DMS 273 (cell line): ENCODE measurements at regions not wholly inside any gene's neighbourhood (a gene's known extent, or its start where the extent isn't known, plus 50 kb on each side); places are given as distances from the start of the nearest gene placed in this dataset.
"Not testable (repeated sequence)": the region's sequence is repeated elsewhere in the genome, so short reads cannot be mapped to it uniquely, and the experiment has no call there.

Experiments
- DNase-seq: peaks from one replicate; lab custom pipeline; 2025; ENCODE audit not compliant: unreplicated experiment; lab: John Stamatoyannopoulos, UW

DNA sequence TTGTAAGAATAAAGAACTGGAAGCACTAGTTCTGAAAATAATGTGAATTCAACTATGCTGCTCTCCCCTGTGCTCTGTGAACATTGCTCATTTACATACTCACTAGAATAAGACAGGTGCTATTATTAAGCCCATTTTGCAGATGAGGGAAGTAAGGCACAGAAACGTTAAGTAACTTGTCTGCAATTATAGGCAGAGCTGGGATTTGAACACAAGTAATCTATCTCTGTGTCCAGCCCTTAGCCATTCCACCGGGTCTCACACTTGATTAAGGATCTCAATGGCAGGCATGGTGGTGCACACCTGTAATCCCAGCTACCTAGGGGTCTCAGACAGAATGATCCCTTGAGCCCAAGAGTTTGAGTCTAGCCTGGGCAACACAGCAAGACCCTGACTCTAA lies 357.7 kb downstream of the CD83 start:
- DNase-seq: no peak

DNA sequence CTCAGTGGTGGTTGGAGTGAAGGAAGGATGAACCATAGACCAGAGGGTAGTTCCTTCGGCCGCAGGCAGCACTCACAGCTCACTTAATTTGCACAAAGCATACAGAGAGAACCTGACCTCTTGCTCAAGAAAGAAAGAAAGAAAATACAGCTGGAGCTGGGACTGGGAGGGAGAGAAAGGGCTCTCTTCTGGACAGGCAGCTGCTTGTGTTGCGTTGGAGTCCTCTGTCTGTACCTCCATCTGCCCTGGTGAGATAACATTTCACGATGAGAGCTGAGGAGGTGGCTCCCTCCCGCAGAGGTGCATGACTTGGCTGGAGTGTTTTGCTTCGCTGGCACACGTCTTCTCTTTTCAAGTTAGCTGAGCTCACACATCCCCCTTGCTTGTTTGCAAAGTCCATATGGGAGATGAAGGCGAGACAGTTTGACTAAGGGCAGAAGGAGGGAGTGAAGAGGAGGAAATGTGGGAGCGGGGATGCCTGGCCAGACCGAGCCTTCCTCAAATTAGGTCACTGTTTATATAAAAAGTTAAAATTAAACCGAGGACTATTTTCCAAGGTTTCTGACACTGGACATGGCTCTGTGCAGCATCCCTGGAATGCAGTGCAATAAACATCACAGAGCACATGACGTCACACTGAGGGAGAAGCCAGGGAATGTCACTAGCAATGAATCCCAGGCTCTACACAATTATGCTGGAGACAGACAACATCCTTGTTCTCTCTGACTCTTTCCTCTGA lies 359.4 kb downstream of the CD83 start:
- DNase-seq: peak; percentile 96

DNA sequence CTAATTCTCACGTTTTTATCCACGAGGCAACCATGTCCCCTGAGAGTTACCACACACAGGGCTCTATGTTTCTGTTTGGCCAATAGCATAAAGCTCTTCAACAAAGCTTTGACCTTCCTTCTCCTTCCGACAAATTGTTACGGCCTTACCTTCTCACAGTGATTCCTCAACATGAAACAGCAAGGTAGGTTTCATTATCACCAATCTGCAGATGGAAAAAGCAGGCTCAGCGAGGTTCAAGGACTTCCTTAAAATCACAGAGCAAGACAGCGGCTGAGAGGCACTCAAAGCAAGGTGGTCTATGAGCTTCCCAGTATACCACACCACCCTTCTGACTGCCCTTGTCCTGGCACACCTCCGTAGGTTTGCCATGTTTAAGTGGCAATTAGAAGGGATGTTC lies 360.0 kb downstream of the CD83 start:
- no peak for DNase-seq

DNA sequence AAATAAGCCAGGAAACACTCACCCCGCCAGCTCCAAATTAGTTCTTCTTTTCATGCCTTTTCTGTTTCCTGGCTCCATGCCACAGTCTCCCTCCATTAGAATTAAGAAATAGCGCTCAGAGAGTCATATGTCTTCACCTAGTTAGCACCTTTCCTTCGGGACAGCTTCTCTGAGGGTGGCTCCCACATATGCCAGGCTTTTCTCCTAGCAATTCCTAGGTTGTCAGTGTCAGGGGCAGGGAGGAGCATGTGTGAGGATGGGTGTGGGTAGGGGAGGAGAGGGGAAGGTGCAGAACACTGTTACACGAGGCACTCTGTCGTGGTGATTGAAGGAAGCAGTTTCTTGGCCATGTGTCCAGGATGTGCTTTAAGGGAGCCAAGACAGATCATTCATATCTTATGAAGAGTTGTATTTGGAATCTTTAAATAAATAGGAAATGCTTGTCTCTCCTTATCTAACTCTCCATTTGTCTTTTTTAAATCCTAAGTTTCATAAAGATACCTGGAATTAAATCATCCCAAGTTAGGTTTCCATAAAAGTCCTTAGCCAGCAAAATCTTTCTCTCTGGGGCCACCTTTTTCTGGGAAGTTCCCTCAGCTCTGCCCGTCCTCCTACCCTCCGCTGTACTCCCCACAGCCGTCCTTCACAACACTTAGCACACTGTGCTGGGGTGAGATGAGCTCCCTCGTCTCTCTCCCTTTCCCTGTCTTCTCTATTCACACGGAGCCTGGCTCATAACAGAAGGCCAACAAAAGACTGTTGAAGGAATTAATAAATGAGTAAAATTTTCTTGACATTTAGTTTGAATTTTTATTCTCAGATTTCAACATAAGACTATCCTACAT lies 361.0 kb downstream of the CD83 start:
- peak; percentile 24 for DNase-seq

DNA sequence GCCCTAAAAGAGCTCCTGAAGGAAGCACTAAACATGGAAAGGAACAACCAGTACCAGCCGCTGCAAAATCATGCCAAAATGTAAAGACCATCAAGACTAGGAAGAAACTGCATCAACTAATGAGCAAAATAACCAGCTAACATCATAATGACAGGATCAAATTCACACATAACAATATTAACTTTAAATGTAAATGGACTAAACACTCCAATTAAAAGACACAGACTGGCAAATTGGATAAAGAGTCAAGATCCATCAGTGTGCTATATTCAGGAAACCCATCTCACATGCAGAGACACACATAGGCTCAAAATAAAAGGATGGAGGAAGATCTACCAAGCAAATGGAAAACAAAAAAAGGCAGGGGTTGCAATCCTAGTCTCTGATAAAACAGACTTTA lies 364.4 kb downstream of the CD83 start:
- DNase-seq: not testable (repeated sequence)

DNA sequence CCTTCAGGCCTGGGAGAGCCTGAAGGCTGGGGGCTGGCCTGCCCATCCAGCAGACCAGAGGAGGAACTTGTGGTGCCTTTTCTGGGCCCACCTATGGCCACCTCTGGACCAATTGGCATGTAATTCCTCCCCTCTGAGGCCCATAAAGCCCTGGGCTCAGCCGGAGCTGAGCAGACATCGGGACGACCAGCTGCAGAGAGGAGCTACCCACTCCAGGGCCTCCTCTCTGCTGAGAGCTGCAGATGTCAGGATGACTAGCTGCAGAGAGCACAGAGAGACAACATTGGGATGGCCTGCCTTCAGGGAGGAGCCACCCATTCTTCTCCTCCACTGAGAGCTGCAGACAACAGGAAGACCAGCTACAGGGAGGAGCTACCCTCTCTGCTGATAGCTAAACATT lies 370.1 kb downstream of the CD83 start:
- DNase-seq: no peak

DNA sequence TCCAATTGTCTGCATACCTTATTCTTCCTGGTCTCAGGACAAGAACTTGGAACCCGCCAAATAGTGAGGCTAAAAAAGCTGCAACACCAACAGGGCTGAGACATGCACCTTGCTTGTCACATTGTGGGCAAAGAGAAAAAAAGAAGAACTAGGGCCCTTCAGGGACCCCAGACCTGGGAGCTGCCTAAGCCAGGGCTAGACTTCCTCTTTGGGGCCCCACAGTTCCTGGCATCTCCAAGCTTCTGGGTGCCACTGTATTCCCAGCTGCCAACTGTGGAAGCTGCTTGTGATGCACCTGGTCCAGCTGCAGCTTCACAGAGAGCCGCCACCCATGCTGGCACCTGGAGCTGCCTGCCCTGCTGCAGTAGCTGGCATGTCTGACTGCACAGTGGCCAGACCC lies 370.6 kb downstream of the CD83 start:
- DNase-seq: no peak

DNA sequence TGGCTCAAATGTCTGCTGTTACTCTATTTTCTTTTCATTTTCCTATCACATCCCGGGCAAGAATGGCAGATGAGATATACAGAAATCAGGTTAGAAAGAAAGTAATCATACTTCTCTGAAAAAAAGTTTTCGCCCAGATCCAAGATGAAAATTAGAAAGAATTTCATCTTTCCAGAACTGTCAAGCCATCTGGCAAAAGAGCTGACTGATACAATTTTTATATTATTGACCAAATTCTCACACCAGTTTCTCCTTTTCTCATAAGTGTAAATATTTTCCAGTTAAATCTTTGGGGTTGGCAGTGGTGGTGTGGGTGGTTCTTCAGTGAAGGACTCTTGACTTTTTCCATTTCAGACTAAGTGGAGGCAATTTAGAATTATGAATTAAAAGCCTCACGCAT lies 371.9 kb downstream of the CD83 start:
- DNase-seq: no peak

DNA sequence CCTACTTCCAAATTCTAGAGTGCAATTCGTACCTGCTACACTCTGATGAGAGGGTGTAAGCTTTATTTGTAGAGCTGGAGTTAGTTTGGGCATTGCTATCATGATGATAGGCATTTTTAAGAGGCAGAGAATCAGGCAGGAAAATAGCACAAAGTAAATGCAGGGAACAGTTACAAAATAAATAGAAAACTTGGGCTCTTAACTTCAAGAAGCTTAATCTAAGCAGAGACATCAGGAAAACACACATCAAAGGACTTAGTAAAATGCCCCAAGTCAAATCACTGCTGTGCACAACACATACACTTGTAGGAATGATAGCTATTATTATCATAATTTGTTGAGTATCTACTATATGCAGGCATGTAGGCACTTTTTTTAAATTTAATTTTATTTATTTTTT lies 381.2 kb downstream of the CD83 start:
- no peak for DNase-seq

DNA sequence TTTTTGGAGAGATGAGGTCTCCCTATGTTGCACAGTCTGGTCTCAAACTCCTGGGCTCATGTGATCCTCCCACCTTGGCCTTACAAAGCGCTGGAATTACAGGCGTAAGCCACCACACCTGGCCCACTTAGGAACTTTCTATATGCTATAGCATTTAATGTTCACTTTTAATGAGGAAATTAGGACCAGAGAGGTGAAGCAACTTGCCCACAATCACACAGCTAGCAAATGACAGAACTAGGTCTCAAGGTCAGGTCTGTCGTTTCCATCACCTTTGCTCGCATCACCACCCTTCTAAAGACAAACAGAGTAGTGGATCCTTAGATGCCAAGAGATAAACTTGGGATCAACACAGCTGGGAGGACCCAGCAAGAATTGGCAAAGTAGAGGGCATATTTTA lies 381.7 kb downstream of the CD83 start:
- no peak for DNase-seq

DNA sequence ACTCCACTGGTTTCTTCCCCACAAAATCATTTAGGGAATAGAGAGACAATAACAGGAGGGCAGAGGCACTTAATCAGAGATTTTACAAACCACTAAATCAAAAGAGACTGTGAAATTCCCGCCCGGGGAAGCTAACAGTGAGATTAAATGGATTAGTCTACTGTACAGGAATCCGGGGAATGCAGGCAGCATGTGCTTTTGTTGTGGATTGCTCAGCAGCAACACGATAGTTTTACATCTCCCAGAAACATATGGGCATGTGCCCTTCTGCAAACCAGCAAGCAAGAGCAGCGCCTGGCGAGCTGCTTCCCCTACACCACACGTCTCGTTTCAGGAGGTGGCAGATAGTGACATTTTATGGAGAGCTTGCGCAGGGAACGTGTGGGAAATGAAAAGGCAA lies 382.3 kb downstream of the CD83 start:
- peak; percentile 67 for DNase-seq

DNA sequence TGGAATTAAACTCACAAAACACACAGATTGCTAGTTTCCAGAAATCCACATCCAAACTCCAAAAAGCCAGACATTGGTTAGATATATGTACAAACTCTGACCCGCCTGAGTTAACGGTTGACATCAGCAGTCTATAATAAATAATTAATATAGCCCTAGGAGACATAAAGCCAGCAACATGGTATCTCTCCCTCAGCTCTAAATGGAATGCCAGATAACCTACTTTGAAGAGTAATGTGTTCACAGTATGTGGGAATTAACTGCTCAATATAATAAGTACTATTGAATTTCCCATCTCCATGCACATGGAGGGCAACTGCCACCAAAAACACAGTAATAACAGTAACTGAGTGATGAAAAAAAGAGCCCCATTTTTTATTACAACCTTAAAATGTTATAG lies 383.2 kb downstream of the CD83 start:
- DNase-seq: no peak

DNA sequence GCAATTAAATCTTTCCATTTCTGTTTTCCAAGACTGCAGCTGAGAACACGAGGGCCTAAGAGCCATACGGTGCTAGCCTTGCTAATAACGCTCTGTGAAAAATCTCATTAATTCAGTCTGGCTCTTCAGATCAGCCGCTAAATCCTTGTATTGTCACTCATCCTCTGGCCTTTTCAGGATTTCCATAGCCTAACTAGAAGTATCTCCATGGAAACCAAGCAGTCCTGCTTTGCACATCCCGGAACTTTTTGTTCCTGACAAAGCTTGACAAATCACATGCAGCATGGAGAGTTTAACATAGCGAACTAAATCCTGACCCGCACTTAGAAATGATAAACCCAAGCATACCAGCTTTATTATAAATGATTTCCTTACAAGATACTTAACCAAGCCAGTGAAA lies 383.7 kb downstream of the CD83 start:
- DNase-seq: peak; percentile 7

DNA sequence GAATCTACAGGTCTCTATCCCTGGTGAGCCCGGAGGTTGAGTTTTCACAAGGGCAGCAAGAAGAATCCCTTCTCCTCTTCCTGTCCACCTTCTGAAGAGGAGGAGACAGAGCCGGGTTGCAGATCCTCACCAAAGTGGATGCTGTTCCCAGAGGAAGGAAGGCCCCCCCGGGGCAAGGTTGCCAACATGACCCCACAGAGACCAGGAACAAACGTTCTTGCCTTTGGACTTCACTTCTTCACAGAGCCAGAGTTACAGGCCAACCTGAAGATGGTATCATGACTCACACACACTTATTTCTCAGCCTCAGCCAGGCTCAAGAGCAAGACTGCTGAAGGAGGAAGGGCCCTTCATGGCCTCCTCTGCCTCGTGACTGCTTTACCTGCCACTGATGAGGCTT lies 384.3 kb downstream of the CD83 start:
- DNase-seq: no peak

DNA sequence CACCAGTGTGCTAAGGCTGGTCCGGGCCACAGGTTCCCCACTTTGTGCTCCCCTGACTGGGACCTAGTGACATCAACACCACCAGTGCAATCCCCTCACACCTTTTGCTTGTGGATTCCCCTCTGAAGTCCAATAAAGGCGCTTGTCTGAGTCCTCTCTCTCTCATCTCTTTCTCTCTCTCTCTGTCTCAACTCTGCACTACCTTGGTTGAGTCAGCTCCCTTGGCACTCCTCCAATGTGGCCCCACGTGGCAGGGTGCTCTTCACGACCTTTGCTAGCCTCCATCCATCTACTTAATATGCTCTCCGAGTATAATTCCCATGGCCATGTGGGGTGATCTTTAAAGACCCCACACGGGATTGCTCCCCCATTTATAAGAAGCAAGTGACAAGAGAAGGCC lies 385.0 kb downstream of the CD83 start:
- DNase-seq: no peak

DNA sequence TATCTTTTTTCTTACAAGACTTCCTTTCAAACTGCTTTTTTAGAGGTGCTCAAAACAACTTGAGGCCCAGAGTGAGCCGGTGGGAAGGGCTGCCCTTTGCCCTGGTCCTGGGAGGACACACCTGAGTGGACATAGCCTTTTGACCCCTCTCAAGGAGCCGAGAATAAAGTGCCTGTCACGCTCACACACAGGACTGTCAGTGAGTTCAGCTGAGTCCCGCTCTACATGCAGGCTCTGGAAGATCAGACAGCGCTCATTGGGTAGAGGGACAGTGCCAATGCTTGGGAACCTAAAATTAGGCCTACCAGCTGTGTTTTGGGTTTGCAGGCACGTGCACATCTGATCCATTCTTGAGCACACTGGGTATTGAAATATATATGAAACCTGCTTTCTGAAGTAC lies 387.8 kb downstream of the CD83 start:
- no peak for DNase-seq

DNA sequence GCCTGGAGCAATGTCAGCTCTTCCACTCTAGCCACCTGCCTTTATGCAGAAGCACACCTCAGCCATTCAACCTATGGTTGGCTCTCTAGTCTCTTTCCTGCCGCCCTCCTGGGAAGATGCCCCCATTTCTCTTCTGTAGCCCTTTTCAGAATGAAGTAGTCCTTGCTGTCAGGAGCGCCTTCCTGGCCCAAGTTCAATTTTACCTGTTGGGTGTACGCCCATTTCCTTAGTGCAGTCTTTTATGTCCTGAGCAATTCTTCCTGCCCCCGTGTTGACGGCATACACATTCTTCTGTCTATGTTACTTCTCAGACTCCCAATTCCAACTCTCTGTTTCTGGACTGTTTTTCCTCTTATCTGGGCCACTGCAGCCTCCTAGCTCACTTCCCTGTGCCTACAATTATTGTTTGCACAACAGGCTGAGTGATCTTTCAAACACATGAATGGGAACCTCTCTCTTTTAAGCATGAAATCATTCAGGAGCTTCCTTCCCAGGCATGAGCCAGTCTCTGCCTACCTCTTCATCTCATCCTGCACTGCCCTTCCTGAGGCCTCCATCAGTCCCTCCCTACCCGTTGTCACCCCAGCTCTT lies 389.2 kb downstream of the CD83 start:
- no peak for DNase-seq

DNA sequence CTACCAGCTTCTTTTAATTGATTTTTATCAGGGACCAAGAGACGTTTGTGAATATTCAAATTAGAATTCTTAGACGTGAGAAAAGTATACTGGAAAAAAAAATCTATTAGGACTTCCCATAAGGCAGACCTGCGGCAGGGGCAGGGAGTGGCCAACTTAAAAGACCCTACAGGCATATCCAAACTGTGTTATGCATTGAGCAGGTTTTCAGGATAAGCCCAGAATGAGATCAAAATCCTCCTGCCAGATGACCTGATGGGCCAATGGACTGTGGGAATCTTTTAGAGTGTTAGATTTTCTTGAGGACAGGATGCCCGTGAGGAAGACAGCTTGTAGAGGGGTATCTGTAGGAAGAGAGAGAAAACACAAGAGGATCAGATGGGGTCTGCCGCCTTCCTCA lies 391.5 kb downstream of the CD83 start:
- no peak for DNase-seq

DNA sequence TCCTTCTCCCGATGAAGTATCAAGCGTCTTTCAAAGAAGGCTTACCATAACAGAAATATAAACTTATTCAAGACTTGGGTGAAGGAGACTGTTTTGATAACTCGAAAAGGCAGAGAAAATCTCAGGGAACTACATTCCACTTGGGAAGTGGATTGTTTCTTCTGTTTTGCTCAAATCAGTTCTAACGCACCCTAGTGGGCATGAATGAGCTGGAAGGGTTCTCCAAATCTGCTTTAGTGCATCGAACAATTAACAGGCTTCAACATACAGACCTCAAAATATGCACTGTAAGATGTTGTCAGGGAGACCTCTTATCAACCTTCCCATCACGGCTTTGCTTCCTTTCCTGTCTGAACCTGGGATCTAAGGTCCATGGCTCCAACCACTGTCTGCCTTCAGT lies 392.5 kb downstream of the CD83 start:
- DNase-seq: peak; percentile 17

DNA sequence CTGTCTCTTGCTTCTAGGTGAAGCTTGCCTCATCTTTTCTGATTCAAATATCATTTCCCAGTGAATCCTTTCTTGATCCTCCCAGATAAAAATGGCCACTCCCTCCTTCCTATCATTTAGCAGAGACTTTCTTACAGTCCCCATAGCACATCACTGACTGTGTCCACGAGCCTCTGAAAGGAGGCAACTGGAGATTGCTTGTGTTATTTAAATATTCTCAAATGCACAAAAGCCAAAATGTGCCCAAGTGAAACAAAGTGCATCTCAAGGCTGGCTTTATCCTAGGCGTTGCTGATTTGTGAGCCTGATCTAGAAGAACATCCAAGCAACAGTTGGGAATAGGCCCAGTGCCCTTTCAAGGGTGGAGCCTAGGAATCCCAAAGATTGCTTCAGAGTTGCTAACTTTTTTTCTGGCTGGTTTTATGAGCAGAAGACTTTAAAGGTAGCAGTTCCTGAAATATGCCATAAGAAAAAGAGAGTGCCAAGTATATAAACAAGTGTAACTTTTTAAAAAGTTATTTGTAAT lies 393.6 kb downstream of the CD83 start:
- DNase-seq: no peak

DNA sequence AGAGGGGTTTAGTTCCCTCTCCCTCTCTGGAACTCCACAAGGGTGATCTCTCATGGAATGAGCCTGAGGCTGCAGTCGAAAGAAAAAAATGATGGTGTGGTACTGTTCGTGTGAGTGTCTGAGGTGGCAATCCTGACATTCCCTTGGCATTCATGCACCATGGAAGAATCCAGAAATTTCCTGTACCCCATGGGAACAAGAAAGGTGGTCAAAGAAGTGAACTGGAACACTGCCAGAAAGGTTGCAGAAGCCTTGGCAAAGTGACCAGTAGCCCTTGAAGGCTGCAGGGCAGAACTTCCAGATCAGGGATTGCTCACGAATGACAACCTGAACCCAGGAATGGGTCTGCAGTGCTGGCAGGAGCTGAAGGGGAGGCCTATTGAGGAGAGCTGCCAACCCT lies 394.7 kb downstream of the CD83 start:
- no peak for DNase-seq
